ENCODE measurements at regions not wholly inside any gene's neighbourhood (a gene's known extent, or its start where the extent isn't known, plus 50 kb on each side); places are given as distances from the start of the nearest gene placed in this dataset.

- TF ChIP-seq, protein P1, sequence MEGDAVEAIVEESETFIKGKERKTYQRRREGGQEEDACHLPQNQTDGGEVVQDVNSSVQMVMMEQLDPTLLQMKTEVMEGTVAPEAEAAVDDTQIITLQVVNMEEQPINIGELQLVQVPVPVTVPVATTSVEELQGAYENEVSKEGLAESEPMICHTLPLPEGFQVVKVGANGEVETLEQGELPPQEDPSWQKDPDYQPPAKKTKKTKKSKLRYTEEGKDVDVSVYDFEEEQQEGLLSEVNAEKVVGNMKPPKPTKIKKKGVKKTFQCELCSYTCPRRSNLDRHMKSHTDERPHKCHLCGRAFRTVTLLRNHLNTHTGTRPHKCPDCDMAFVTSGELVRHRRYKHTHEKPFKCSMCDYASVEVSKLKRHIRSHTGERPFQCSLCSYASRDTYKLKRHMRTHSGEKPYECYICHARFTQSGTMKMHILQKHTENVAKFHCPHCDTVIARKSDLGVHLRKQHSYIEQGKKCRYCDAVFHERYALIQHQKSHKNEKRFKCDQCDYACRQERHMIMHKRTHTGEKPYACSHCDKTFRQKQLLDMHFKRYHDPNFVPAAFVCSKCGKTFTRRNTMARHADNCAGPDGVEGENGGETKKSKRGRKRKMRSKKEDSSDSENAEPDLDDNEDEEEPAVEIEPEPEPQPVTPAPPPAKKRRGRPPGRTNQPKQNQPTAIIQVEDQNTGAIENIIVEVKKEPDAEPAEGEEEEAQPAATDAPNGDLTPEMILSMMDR (IDR thresholded peaks at IDR 0.05) = no peak
- no peak for TF ChIP-seq POLR2A (IDR thresholded peaks at IDR 0.05)
- Histone ChIP-seq H3K36me3 (replicated peaks in 1 of 2) (no peaks in the 10 kb centered on the region), H3K4me3 (no peak overlapping the region), H3K9me3 (replicated peaks in 1 of 3) (no peaks in the 10 kb centered on the region), H3K27me3 (no peaks in the 10 kb centered on the region), H3K4me1 (replicated peaks in 1 of 2) (peaks cover 16 to 19% of the 10 kb centered on the region in 2 donors), H3K27ac (no peak overlapping the region)
- DNase-seq = no peak
- intact Hi-C loops (cut with DNase I) = no loop called here
Observed at GRCh38 chr2:57885742-57886141, 160.9 kb upstream of the VRK2 start.

GRCh38 chr2:57886161-57886786 is 160.3 kb upstream of the VRK2 start:
- no peak for DNase-seq
- no peak overlapping the region for H3K4me3 ChIP-seq
- 71 to 80% (median 76%) methylated on average over 13 of the region's 13 CpGs for WGBS, 4 donors
- H3K9me3 ChIP-seq (replicated peaks in 1 of 3) = no peaks in the 10 kb centered on the region
- H3K27me3 ChIP-seq = no peaks in the 10 kb centered on the region
- peaks cover 11 to 13% of the 10 kb centered on the region in 2 donors for H3K4me1 ChIP-seq (replicated peaks in 1 of 2)
- H3K36me3 ChIP-seq (replicated peaks in 1 of 2) = no peaks in the 10 kb centered on the region
- intact Hi-C loops (cut with DNase I) = no loop called here
- no peak overlapping the region for H3K27ac ChIP-seq
- no peak for TF ChIP-seq POLR2A (IDR thresholded peaks at IDR 0.05)

- TF ChIP-seq, protein P1 (IDR thresholded peaks at IDR 0.05) = no peak
- TF ChIP-seq POLR2A (IDR thresholded peaks at IDR 0.05) = no peak
- DNase-seq = no peak
- 88 to 91% (median 91%) methylated on average over 3 of the region's 3 CpGs for WGBS, 4 donors
- Histone ChIP-seq H3K36me3 (replicated peaks in 1 of 2) (no peaks in the 10 kb centered on the region), H3K27me3 (no peaks in the 10 kb centered on the region), H3K27ac (no peak overlapping the region), H3K4me3 (no peak overlapping the region), H3K4me1 (replicated peaks in 1 of 2) (no peaks in the 10 kb centered on the region), H3K9me3 (replicated peaks in 1 of 3) (no peaks in the 10 kb centered on the region)
- intact Hi-C loops (cut with DNase I) = no loop called here
Observed at GRCh38 chr2:57888463-57888862, 158.1 kb upstream of the VRK2 start.

DNA sequence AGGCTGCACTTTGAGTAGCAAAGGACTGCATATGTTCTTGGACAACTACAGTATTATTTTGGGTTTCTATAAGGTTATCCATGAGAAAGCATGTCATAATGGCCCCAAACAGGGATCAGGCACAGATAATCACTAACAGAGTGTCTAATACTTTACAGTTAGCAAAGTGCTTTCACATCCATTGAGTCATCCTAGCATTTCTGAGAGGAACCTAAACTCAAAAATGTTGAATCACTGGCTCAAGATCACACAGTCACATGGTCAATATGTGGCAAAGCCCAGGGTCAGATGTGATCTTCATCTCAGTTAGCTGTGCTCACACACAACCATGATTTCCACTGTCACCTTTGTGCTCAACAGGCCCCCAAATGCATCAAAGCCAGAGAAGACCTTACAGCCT is 156.1 kb upstream of the VRK2 start:
- H3K36me3 ChIP-seq (replicated peaks in 1 of 2) = no peaks in the 10 kb centered on the region
- no peaks in the 10 kb centered on the region for H3K27me3 ChIP-seq
- intact Hi-C loops (cut with DNase I) = no loop called here
- peak in 3 of 7 donors; percentile 17 to 40 (median 24) for DNase-seq
- H3K9me3 ChIP-seq (replicated peaks in 1 of 3) = no peaks in the 10 kb centered on the region
- no peak overlapping the region for H3K27ac ChIP-seq
- TF ChIP-seq, protein P1 (IDR thresholded peaks at IDR 0.05) = no peak
- no peak for TF ChIP-seq POLR2A (IDR thresholded peaks at IDR 0.05)
- no peak overlapping the region for H3K4me3 ChIP-seq
- H3K4me1 ChIP-seq (replicated peaks in 1 of 2) = no peaks in the 10 kb centered on the region

DNA sequence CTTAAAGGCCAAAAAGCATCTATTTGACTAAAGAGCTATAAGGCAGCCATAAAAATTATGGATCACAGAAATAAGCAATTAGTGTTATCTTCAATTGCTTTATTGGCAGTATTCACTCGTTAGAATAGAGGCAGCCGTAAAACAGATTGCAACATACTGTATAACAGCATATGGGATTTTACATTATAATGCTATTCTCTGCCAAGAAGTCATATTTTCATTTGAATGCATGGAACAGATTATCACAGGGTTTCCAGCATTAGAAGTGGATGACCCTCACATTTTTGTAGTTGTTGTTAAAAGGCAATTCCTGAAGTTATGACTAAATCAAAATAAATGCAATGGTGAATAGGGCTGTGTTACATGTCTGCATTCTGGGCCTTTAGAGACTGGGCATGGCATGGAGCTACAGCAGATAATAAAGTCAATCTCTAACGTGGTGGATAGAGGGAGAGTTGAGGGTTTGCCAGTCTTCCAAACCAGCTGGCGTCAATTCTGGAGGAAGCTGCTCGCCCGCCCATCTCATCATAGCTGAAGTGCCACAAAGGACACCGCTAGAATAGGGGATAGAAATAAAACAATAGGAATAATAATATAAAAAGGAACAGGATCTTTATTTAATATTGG is 155.4 kb upstream of the VRK2 start:
- TF ChIP-seq, protein P1 (IDR thresholded peaks at IDR 0.05) = no peak
- TF ChIP-seq POLR2A (IDR thresholded peaks at IDR 0.05) = no peak
- WGBS, 4 donors = 85 to 91% (median 88%) methylated on average over 7 of the region's 7 CpGs
- no peaks in the 10 kb centered on the region for H3K9me3 ChIP-seq (replicated peaks in 1 of 3)
- no peaks in the 10 kb centered on the region for H3K27me3 ChIP-seq
- intact Hi-C loops (cut with DNase I) = no loop called here
- no peak overlapping the region for H3K27ac ChIP-seq
- no peaks in the 10 kb centered on the region for H3K36me3 ChIP-seq (replicated peaks in 1 of 2)
- no peaks in the 10 kb centered on the region for H3K4me1 ChIP-seq (replicated peaks in 1 of 2)
- H3K4me3 ChIP-seq = no peak overlapping the region
- DNase-seq = no peak
